GM12878 (cell line): ENCODE measurements at regions not wholly inside any gene's neighbourhood (a gene's known extent, or its start where the extent isn't known, plus 50 kb on each side); places are given as distances from the start of the nearest gene placed in this dataset.
A peak's percentile ranks its signal among the peaks of the same experiment; 100 is the strongest.

Source experiments
- ATAC-seq: fragments of 200-7000 bp; cut with Tn5 transposase; 3 replicates; pipeline ENCODE4 v1.9.1; 2020; ENCODE audit warnings: mild to moderate bottlenecking, moderate library complexity
- BruUV-seq: library from RNA; stranded (reverse); fragments of 400-500 nt; replicated peaks from 2 replicates; lab custom pipeline; 2021; lab: Mats Ljungman, UMichigan
- CTCF ChIA-PET: fragments of 300-600 bp; sonication (Branson Sonifier 250); formaldehyde crosslinking; extraction: SDS; loops from one replicate; lab custom pipeline; 2021; ENCODE audit warnings: inconsistent platforms; lab: Yijun Ruan, JAX
- POLR2A ChIA-PET: fragments of 350-600 bp; formaldehyde crosslinking; extraction: SDS; loops from one replicate; lab custom pipeline; 2021; ENCODE audit warnings: inconsistent platforms; lab: Charles Lee
- RAD21 ChIA-PET: fragments of 300-600 bp; sonication (Branson Sonifier 250); formaldehyde crosslinking; loops from one replicate; lab custom pipeline; 2023; ENCODE audit warnings: antibody characterized with exemption; ENCODE audit not compliant: unreplicated experiment; lab: Charles Lee
- SMC1A ChIA-PET: fragments of 300-600 bp; sonication (Branson Sonifier 250); formaldehyde crosslinking; loops from one replicate; lab custom pipeline; 2023; ENCODE audit not compliant: unreplicated experiment, uncharacterized antibody; lab: Charles Lee
- DNase-seq: peaks from one replicate; pipeline ENCODE4 v3.0.0-alpha.2; 2011; ENCODE audit warnings: low read depth, low spot score
- FAIRE-seq: peaks from 3 replicates; lab custom pipeline; 2011; peaks lifted over from hg19 to GRCh38; lab: Jason Lieb, UNC
- H2AFZ ChIP-seq: 2 replicates; pipeline ENCODE4 v1.6.0; 2011; ENCODE audit warnings: low read depth, low read length, control low read depth; ENCODE audit not compliant: control insufficient read depth
- H3K27ac ChIP-seq: 2 replicates; pipeline ENCODE4 v1.5.1; 2011; ENCODE audit warnings: control low read depth; ENCODE audit not compliant: control insufficient read depth, insufficient read depth
- H3K27me3 ChIP-seq, 2 experiments: replicated peaks in 1 of 2; 2 replicates each; pipeline versions ENCODE4 v1.6.0 to v1.6.1; 2011; ENCODE audit warnings: low read length in 1 of 2; ENCODE audit not compliant: control insufficient read depth in 2 of 2, insufficient read depth in 2 of 2
- H3K36me3 ChIP-seq, 2 experiments: 2 replicates each; pipeline ENCODE4 v1.5.1; 2011; ENCODE audit warnings: low read length in 1 of 2; ENCODE audit not compliant: control insufficient read depth in 2 of 2, insufficient read depth in 2 of 2
- H3K4me1 ChIP-seq: 2 replicates; pipeline ENCODE4 v1.6.1; 2011; ENCODE audit warnings: mild to moderate bottlenecking, low read length, moderate library complexity, mixed read lengths; ENCODE audit not compliant: control insufficient read depth, insufficient read depth
- H3K4me2 ChIP-seq: 2 replicates; pipeline ENCODE4 v1.6.0; 2011; ENCODE audit warnings: control low read depth; ENCODE audit not compliant: control insufficient read depth, insufficient read depth
- H3K4me3 ChIP-seq: fragments of 200-600 bp; sonication (generic); 2 replicates; pipeline ENCODE4 v1.5.1; 2016
- H3K79me2 ChIP-seq: 2 replicates; pipeline ENCODE4 v1.6.0; 2011; ENCODE audit warnings: low read length; ENCODE audit not compliant: control insufficient read depth, insufficient read depth
- H3K9ac ChIP-seq: 2 replicates; pipeline ENCODE4 v1.8.0; 2011; ENCODE audit warnings: low read length, control low read depth, mixed read lengths; ENCODE audit not compliant: control insufficient read depth, insufficient read depth
- H3K9me3 ChIP-seq: replicated peaks from 3 replicates; pipeline ENCODE4 v1.5.1; 2011; ENCODE audit warnings: mild to moderate bottlenecking, low read length; ENCODE audit not compliant: control insufficient read depth, insufficient read depth
- H4K20me1 ChIP-seq: 2 replicates; pipeline ENCODE4 v1.6.0; 2011; ENCODE audit not compliant: control insufficient read depth, insufficient read depth
- JUNB ChIP-seq: IDR thresholded peaks from 2 replicates; pipeline ENCODE4 v1.6.1; 2016; ENCODE audit warnings: antibody characterized with exemption, mild to moderate bottlenecking
- RAD51 ChIP-seq: fragments of 450-650 bp; IDR thresholded peaks from 2 replicates; pipeline ENCODE4 v1.6.1; 2016; ENCODE audit warnings: moderate library complexity, mild to moderate bottlenecking, inconsistent platforms
- in situ Hi-C: fragments of 300-500 bp; cut with MboI; formaldehyde crosslinking; loops from 9 replicates; pipeline ENCODE4 v1.14.3; 2018; ENCODE audit warnings: mixed read lengths
- intact Hi-C: fragments of 100-400 bp; cut with micrococcal nuclease; formaldehyde crosslinking; loops from one replicate; pipeline ENCODE4 v1.14.2; 2022; ENCODE audit not compliant: unreplicated experiment
- TF ChIP-seq, protein P1 (sequence below): fragments of 450-650 bp; IDR thresholded peaks from 2 replicates; pipeline ENCODE4 v1.6.1; 2017; ENCODE audit warnings: mild to moderate bottlenecking, moderate library complexity

- ATAC-seq: no peak
- H4K20me1 ChIP-seq: no peaks in the 10 kb centered on the region
- H3K9ac ChIP-seq: peak overlapping the region; percentile 87
- no peak overlapping the region; the same call in 1 of the 2 replicates for H2AFZ ChIP-seq
- in situ Hi-C loops (loop anchor here (25.0 kb wide), 2 partner anchors 1792 to 1892 kb away; no protein-coding TSS in a partner anchor), intact Hi-C loops (loop anchor here (5.0 kb wide), 1 partner anchor 252 kb away; no protein-coding TSS in a partner anchor)
- BruUV-seq: no TSS peak
- H3K27me3 ChIP-seq: no peaks in the 10 kb centered on the region
- H3K9me3 ChIP-seq: no peaks in the 10 kb centered on the region
- H3K4me2 ChIP-seq: peak overlapping the region; percentile 99
- ChIA-PET RAD21 (interaction anchor here (0.6 to 14.0 kb wide), 15 partner anchors 8 to 323 kb away, joined by 3 to 395 read pairs (median 5); no protein-coding TSS in a partner anchor), CTCF (interaction anchor here (1.2 to 15.8 kb wide), 10 partner anchors 11 to 323 kb away, joined by 3 to 146 read pairs (median 16); no protein-coding TSS in a partner anchor), SMC1A (interaction anchor here (0.8 to 15.5 kb wide), 22 partner anchors 8 to 342 kb away, joined by 3 to 489 read pairs (median 10); no protein-coding TSS in a partner anchor), POLR2A (interaction anchor here (0.6 to 15.9 kb wide), 8 partner anchors 8 to 244 kb away, joined by 3 to 304 read pairs (median 6); no protein-coding TSS in a partner anchor)
- H3K27ac ChIP-seq: peak overlapping the region; percentile 100
- H3K36me3 ChIP-seq: no peaks in the 10 kb centered on the region
- DNase-seq: no peak
- FAIRE-seq: no peak
- TF ChIP-seq, protein P1, sequence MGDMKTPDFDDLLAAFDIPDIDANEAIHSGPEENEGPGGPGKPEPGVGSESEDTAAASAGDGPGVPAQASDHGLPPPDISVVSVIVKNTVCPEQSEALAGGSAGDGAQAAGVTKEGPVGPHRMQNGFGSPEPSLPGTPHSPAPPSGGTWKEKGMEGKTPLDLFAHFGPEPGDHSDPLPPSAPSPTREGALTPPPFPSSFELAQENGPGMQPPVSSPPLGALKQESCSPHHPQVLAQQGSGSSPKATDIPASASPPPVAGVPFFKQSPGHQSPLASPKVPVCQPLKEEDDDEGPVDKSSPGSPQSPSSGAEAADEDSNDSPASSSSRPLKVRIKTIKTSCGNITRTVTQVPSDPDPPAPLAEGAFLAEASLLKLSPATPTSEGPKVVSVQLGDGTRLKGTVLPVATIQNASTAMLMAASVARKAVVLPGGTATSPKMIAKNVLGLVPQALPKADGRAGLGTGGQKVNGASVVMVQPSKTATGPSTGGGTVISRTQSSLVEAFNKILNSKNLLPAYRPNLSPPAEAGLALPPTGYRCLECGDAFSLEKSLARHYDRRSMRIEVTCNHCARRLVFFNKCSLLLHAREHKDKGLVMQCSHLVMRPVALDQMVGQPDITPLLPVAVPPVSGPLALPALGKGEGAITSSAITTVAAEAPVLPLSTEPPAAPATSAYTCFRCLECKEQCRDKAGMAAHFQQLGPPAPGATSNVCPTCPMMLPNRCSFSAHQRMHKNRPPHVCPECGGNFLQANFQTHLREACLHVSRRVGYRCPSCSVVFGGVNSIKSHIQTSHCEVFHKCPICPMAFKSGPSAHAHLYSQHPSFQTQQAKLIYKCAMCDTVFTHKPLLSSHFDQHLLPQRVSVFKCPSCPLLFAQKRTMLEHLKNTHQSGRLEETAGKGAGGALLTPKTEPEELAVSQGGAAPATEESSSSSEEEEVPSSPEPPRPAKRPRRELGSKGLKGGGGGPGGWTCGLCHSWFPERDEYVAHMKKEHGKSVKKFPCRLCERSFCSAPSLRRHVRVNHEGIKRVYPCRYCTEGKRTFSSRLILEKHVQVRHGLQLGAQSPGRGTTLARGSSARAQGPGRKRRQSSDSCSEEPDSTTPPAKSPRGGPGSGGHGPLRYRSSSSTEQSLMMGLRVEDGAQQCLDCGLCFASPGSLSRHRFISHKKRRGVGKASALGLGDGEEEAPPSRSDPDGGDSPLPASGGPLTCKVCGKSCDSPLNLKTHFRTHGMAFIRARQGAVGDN: peak; percentile 62; the same call in 1 of the 2 replicates
- TF ChIP-seq RAD51 (peak; percentile 41; the same call in 1 of the 2 replicates), JUNB (no peak)
- TF ChIP-seq, all 136 proteins: peak for 2
- Histone ChIP-seq H3K4me3 (peak overlapping the region; percentile 33; the same call in 1 of the 2 replicates), H3K4me1 (peaks cover 83% of the 10 kb centered on the region), H3K79me2 (peaks cover 40% of the 10 kb centered on the region)
Measured at GRCh38 chr6:113629256-113629655, 227.9 kb upstream of the MARCKS start.
